Frontal cortex (tissue), 3 donors: ENCODE measurements at regions not wholly inside any gene's neighbourhood (a gene's known extent, or its start where the extent isn't known, plus 50 kb on each side); places are given as distances from the start of the nearest gene placed in this dataset.

Source experiments
- DNase-seq, 2 donors: peaks; one replicate each; pipeline ENCODE4 v3.0.0; 2012; ENCODE audit warnings: low spot score in 2 of 2
- FAIRE-seq: peaks from 2 replicates; lab custom pipeline; 2012; peaks lifted over from hg19 to GRCh38; lab: Jason Lieb, UNC
- donor health status: control.
- donor health status: control.
- donor health status: control.

- FAIRE-seq, result no peak
- no peak for DNase-seq
These were observed 660.9 kb downstream of the LIG4 start for GRCh38 chr13:107554460-107554859.

GRCh38 chr13:107553838-107554237, 661.5 kb downstream of the LIG4 start:
- FAIRE-seq (no peak), DNase-seq (no peak)

DNA sequence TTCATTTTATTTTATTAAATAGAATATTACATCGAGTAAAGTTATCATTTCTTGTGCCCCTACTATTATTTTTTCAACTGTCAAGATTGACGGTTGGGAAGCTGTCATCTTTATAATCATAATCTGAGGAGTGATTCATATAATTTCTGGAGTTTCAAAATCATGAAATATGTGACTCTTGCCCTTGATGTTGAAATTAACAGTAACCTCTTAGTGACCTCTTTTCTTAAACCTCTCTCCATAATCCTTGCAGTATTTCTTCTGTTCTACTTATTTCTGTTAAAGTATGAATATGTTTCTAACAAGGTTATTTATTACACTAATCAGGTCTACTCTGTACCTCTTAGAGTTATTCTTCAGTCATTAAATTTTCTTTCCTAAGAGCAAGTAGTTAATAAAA, 663.8 kb downstream of the LIG4 start:
- FAIRE-seq (no peak), DNase-seq (no peak)

DNA sequence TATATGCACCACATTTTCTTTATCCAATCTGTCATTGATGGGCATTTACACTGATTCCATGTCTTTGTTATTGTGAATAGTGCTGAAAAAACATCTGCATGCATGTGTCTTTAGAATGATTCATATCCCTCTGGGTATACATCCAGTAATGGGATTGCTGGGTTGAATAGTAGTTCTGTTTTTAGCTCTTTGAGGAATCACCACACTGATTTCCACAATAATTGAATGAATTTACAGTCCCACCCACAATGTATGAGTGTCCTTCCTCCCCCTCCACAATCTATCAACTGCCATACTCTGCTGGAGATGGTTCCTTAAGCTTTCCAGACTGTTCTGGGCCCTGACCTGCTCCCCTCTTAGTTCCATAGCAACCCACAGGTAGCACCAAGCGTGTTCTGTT, 667.0 kb downstream of the LIG4 start:
- DNase-seq (no peak), FAIRE-seq (no peak)

- FAIRE-seq, result no peak
- DNase-seq, result no peak
These were observed 669.3 kb downstream of the LIG4 start for GRCh38 chr13:107545946-107546502.

- DNase-seq, result no peak
- no peak for FAIRE-seq
These were observed 680.8 kb downstream of the LIG4 start for GRCh38 chr13:107534548-107534947.

DNA sequence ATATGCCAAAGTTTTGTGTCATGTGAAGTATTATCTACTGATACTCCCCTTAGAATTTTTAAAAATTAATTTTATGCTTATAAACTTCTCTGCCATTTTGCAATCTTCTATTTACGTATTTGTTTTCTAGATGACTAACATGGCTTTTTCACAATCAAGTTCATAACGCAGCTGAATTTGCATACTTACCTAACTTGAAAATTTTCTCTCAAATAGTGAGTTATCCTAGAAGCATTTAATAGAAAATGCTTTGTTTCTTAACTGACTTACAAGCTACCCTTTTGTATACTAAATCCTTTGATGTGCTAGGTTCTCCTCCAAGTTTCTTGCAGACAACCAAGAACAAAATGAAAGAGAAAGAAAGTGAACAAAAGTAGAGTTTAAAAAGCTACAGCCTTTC, 683.5 kb downstream of the LIG4 start:
- no peak for FAIRE-seq

DNA sequence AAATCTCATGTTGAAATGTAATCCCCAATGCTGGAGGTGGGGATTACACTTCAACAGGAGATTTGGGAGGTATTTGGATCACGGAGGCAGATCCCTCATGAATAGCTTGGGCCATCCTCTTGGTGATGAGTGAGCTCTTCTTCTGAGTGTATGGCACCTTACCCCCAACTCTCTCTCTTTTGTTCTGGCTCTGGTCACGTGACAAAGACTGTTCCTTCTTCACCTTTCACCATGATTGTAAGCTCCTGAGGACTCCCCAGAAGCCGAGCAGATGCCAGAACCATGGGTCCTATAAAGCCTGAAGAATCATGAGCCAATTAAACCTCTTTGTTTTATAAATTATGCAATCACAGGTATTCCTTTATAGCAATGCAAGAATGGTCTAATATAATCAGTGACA, 684.2 kb downstream of the LIG4 start:
- FAIRE-seq, result no peak
- DNase-seq, result no peak

More for the DNA sequence above, 683.5 kb downstream of the LIG4 start:
- no peak for DNase-seq

- DNase-seq, result no peak
- FAIRE-seq, result no peak
These were observed 686.3 kb downstream of the LIG4 start for GRCh38 chr13:107529035-107529434.

- DNase-seq (no peak), FAIRE-seq (no peak)
These were observed 696.6 kb downstream of the LIG4 start for GRCh38 chr13:107518780-107519179.

DNA sequence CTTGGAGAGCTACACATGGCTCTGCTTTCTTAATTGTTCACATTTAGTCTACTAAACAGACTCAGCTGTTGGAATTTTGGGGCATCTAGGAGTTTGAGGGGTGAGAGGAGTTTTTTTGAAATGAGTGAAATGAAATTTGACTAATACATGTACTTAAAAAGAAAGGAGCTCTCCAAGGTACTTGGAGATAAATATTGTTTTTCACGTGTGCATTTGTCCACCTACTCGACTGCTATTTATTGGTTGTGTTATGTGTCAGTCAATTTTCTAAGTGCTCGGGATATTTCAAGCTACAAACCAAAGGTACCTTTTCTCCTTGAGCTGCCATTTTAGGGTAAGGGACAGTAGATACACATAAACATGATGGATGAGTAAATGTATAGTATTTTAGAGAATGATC, 697.0 kb downstream of the LIG4 start:
- DNase-seq (no peak), FAIRE-seq (no peak)

- DNase-seq (no peak), FAIRE-seq (no peak)
These were observed 698.8 kb downstream of the LIG4 start for GRCh38 chr13:107516517-107516916.

- FAIRE-seq (no peak), DNase-seq (no peak)
These were observed 702.8 kb downstream of the LIG4 start for GRCh38 chr13:107512551-107512950.

GRCh38 chr13:107497661-107498060, 717.7 kb downstream of the LIG4 start:
- FAIRE-seq (no peak), DNase-seq (no peak)

GRCh38 chr13:107493266-107493665, 722.1 kb downstream of the LIG4 start:
- no peak for DNase-seq
- no peak for FAIRE-seq

DNA sequence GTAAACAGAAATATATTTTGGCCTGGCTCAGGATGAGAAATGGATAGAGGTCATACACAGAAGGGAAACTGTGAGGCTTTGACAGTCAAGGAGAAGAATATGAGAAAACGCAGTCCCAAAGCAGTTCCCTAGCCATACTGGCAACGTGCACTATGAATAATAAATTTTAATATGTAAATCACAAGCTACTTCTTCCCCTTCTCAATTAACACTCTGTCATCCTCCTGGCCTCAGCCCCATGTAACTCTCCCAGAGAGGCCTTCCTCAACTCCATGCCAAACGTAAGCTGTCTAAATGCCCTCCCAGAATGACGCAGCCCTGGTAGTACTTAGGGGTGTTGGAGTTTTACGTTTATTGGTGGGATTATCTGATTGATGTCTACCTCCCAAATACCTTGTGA, 732.6 kb downstream of the LIG4 start:
- FAIRE-seq (no peak), DNase-seq (no peak)

GRCh38 chr13:107480130-107480529, 735.2 kb downstream of the LIG4 start:
- FAIRE-seq, result no peak
- no peak for DNase-seq

- FAIRE-seq, result no peak
- DNase-seq, result no peak
These were observed 737.5 kb downstream of the LIG4 start for GRCh38 chr13:107477772-107478379.

GRCh38 chr13:107475753-107476453, 739.4 kb downstream of the LIG4 start:
- DNase-seq, result no peak
- no peak for FAIRE-seq

GRCh38 chr13:107473253-107473652, 742.1 kb downstream of the LIG4 start:
- no peak for DNase-seq
- FAIRE-seq, result no peak

GRCh38 chr13:107466326-107467099, 748.8 kb downstream of the LIG4 start:
- no peak for DNase-seq
- no peak for FAIRE-seq
